K562 (cell line): ENCODE measurements at regions not wholly inside any gene's neighbourhood (a gene's known extent, or its start where the extent isn't known, plus 50 kb on each side); places are given as distances from the start of the nearest gene placed in this dataset.
A peak's percentile ranks its signal among the peaks of the same experiment; 100 is the strongest.

Source experiments
- ATAC-seq: fragments of 200-7000 bp; cut with Tn5 transposase; 3 replicates; pipeline ENCODE4 v1.9.1; 2020; ENCODE audit warnings: moderate library complexity
- BruUV-seq: library from RNA; stranded (reverse); fragments of 400-500 nt; replicated peaks from 2 replicates; lab custom pipeline; 2021; lab: Mats Ljungman, UMichigan
- CTCF ChIA-PET: fragments of 300-600 bp; formaldehyde crosslinking; extraction: SDS; loops from one replicate; lab custom pipeline; 2021; ENCODE audit warnings: low intra/inter-chr PET ratio; lab: Yijun Ruan, JAX
- POLR2A ChIA-PET: fragments of 300-600, 350-650 bp; sonication (Branson Sonifier 250); formaldehyde crosslinking; extraction: SDS; loops from one replicate; lab custom pipeline; 2021; ENCODE audit warnings: antibody characterized with exemption, inconsistent platforms; lab: Yijun Ruan, JAX
- DNase-seq, 4 experiments: peaks; one replicate each; pipeline versions ENCODE4 v3.0.0 to v3.0.0-alpha.2; 2011 to 2018; ENCODE audit warnings: low spot score in 3 of 4, mixed read lengths in 3 of 4; ENCODE audit errors: extremely low read depth in 1 of 4
- FAIRE-seq: peaks from 2 replicates; lab custom pipeline; 2011; peaks lifted over from hg19 to GRCh38; lab: Jason Lieb, UNC
- H2AFZ ChIP-seq: 2 replicates; pipeline ENCODE4 v1.6.0; 2011; ENCODE audit warnings: low read depth, low read length, control low read depth, inconsistent platforms
- H3K27ac ChIP-seq: fragments of 200-600 bp; 3 replicates; pipeline ENCODE4 v1.8.0; 2011; ENCODE audit warnings: low read depth, mild to moderate bottlenecking, control low read depth, inconsistent platforms, low read length, moderate library complexity, mixed read lengths; ENCODE audit errors: extremely low read depth
- H3K27me3 ChIP-seq, 2 experiments: fragments of 300-600 bp in 1 of 2; 2 replicates in 1 of 2; 3 replicates in 1 of 2; pipeline versions ENCODE4 v1.6.0 to v1.8.0; 2011; ENCODE audit warnings: inconsistent platforms in 2 of 2, low read length in 2 of 2, mild to moderate bottlenecking in 1 of 2, mixed read lengths in 1 of 2, moderate library complexity in 1 of 2; ENCODE audit not compliant: control insufficient read depth in 2 of 2, insufficient read depth in 2 of 2
- H3K36me3 ChIP-seq: fragments of 300-600 bp; 3 replicates; pipeline ENCODE4 v1.8.0; 2011; ENCODE audit warnings: mild to moderate bottlenecking, low read length, inconsistent platforms; ENCODE audit not compliant: control insufficient read depth, insufficient read depth
- H3K4me1 ChIP-seq, 2 experiments: fragments of 200-600 bp in 1 of 2; replicated peaks in 1 of 2; 2 replicates in 1 of 2; 3 replicates in 1 of 2; pipeline versions ENCODE4 v1.5.1 to v1.8.0; 2011; ENCODE audit warnings: inconsistent platforms in 2 of 2, low read length in 2 of 2, mild to moderate bottlenecking in 1 of 2, mixed read lengths in 1 of 2, moderate library complexity in 1 of 2; ENCODE audit not compliant: control insufficient read depth in 2 of 2, insufficient read depth in 2 of 2
- H3K4me2 ChIP-seq: 2 replicates; pipeline ENCODE4 v1.6.1; 2011; ENCODE audit warnings: low read length, control low read depth, inconsistent platforms, mixed read lengths; ENCODE audit not compliant: insufficient read depth
- H3K4me3 ChIP-seq: fragments of 200-600 bp; sonication (generic), shearing (Covaris generic); 2 replicates; pipeline ENCODE4 v1.5.1; 2016; ENCODE audit warnings: control low read depth, inconsistent platforms
- H3K79me2 ChIP-seq: fragments of 200-600 bp; 3 replicates; pipeline ENCODE4 v1.8.0; 2011; ENCODE audit warnings: low read length, inconsistent platforms; ENCODE audit not compliant: control insufficient read depth, insufficient read depth
- H3K9ac ChIP-seq, 2 experiments: 2 replicates each; pipeline versions ENCODE4 v1.6.0 to v1.6.1; 2011; ENCODE audit warnings: low read depth in 2 of 2, low read length in 2 of 2, control low read depth in 1 of 2, inconsistent platforms in 1 of 2, mild to moderate bottlenecking in 1 of 2, mixed read lengths in 1 of 2; ENCODE audit not compliant: insufficient read depth in 1 of 2
- H3K9me1 ChIP-seq: one replicate; pipeline ENCODE4 v1.6.0; 2011; ENCODE audit warnings: inconsistent platforms, mild to moderate bottlenecking, low read length, moderate library complexity; ENCODE audit not compliant: control insufficient read depth, insufficient read depth
- H3K9me3 ChIP-seq: replicated peaks from 2 replicates; pipeline ENCODE4 v1.5.1; 2011; ENCODE audit warnings: low read depth, low read length, inconsistent platforms; ENCODE audit not compliant: control insufficient read depth, insufficient read depth
- H4K20me1 ChIP-seq: replicated peaks from 2 replicates; pipeline ENCODE4 v1.6.1; 2011; ENCODE audit warnings: low read length, inconsistent platforms, mixed read lengths; ENCODE audit not compliant: control insufficient read depth, insufficient read depth
- CHCHD3 ChIP-seq: fragments of 250-450 bp; sonication (Bioruptor Pico); IDR thresholded peaks from 2 replicates; pipeline ENCODE4 v2.1.2; 2022; ENCODE audit warnings: mild to moderate bottlenecking
- FOXK2 ChIP-seq, 2 experiments: fragments of 450-650 bp; IDR thresholded peaks in 1 of 2; conservative IDR thresholded peaks in 1 of 2; 2 replicates each; pipeline ENCODE4 v1.6.1; 2016; ENCODE audit warnings: low read depth in 2 of 2, mild to moderate bottlenecking in 1 of 2
- GABPB2 ChIP-seq: fragments of 250-450 bp; sonication (Bioruptor Pico); conservative IDR thresholded peaks from 2 replicates; pipeline ENCODE4 v1.5.1; 2021; ENCODE audit warnings: mild to moderate bottlenecking
- GTF2E2 ChIP-seq: fragments of 200-800 bp; sonication (Bioruptor generic); IDR thresholded peaks from 2 replicates; pipeline ENCODE4 v1.6.1; 2016; ENCODE audit warnings: missing genetic modification characterization, missing compliant biosample characterization
- MAFF ChIP-seq: IDR thresholded peaks from 2 replicates; pipeline ENCODE4 v1.6.1; 2012; ENCODE audit warnings: low read length, improper control_type of control experiment
- NCOA6 ChIP-seq: fragments of 450-650 bp; IDR thresholded peaks from 2 replicates; pipeline ENCODE4 v1.6.1; 2017; ENCODE audit warnings: mild to moderate bottlenecking
- NR2C1 ChIP-seq, 2 experiments: fragments of 450-650 bp; IDR thresholded peaks; 2 replicates each; pipeline ENCODE4 v1.6.1; 2017; ENCODE audit warnings: mild to moderate bottlenecking in 2 of 2, antibody characterized with exemption in 1 of 2, inconsistent platforms in 1 of 2, missing compliant biosample characterization in 1 of 2, missing genetic modification characterization in 1 of 2
- RAD21 ChIP-seq, 2 experiments: fragments of 250-450 bp in 1 of 2; fragments of 450-650 bp in 1 of 2; sonication (Bioruptor Pico) in 1 of 2; formaldehyde crosslinking in 1 of 2; IDR thresholded peaks in 1 of 2; conservative IDR thresholded peaks in 1 of 2; 2 replicates each; pipeline versions ENCODE4 v1.4.0 to v1.8.0; 2020 to 2022; ENCODE audit warnings: mild to moderate bottlenecking in 2 of 2, moderate library complexity in 1 of 2
- RBBP5 ChIP-seq: fragments of 200-600 bp; sonication (generic); IDR thresholded peaks from 2 replicates; pipeline ENCODE4 v1.6.1; 2012; ENCODE audit warnings: borderline replicate concordance, mild to moderate bottlenecking, low read length, control low read depth, inconsistent platforms; ENCODE audit not compliant: insufficient read depth, poor library complexity, severe bottlenecking
- ZBTB1 ChIP-seq: sonication (generic); formaldehyde crosslinking; IDR thresholded peaks from 2 replicates; pipeline ENCODE4 v1.8.1; 2023; ENCODE audit warnings: missing genetic modification reagents, low read depth, mild to moderate bottlenecking, borderline replicate concordance
- ZBTB26 ChIP-seq: fragments of 450-650 bp; formaldehyde crosslinking; IDR thresholded peaks from 2 replicates; pipeline ENCODE4 v1.4.0; 2022; ENCODE audit warnings: missing genetic modification characterization
- ZKSCAN8 ChIP-seq: fragments of 200-800 bp; sonication (Bioruptor generic); IDR thresholded peaks from 2 replicates; pipeline ENCODE4 v1.6.1; 2016; ENCODE audit warnings: missing genetic modification characterization, missing compliant biosample characterization
- ZNF212 ChIP-seq: fragments of 450-650 bp; formaldehyde crosslinking; IDR thresholded peaks from 2 replicates; pipeline ENCODE4 v1.4.0; 2020; ENCODE audit warnings: mild to moderate bottlenecking
- ZNF316 ChIP-seq: fragments of 450-650 bp; IDR thresholded peaks from 2 replicates; pipeline ENCODE4 v1.6.1; 2016
- ZNF41 ChIP-seq: fragments of 250-450 bp; sonication (Bioruptor Pico); conservative IDR thresholded peaks from 2 replicates; pipeline ENCODE4 v1.4.0; 2020; ENCODE audit warnings: mild to moderate bottlenecking
- ZNF695 ChIP-seq: fragments of 450-650 bp; formaldehyde crosslinking; IDR thresholded peaks from 2 replicates; pipeline ENCODE4 v1.4.0; 2020; ENCODE audit warnings: mild to moderate bottlenecking, moderate library complexity
- WGBS: fragments of 100-300 bp; shearing (Covaris generic); methylation state at CpG from one replicate; pipeline ENCODE4 v1.1.6; 2016; ENCODE audit warnings: low coverage, mixed read lengths; ENCODE audit not compliant: insufficient coverage; ENCODE audit errors: missing lambda C conversion rate; 5-methylcytosine and 5-hydroxymethylcytosine counted together
- in situ Hi-C: fragments of 300-500 bp; cut with MboI; formaldehyde crosslinking; loops from 4 replicates; pipeline ENCODE4 v1.15.0; 2018; ENCODE audit warnings: inconsistent platforms, mixed read lengths
- intact Hi-C: fragments of 100-400 bp; cut with micrococcal nuclease; formaldehyde crosslinking; loops from 2 replicates; pipeline ENCODE4 v1.14.2; 2022

- TF ChIP-seq ZBTB26 (no peak), RBBP5 (no peak), ZKSCAN8 (CRISPR knock-in tag) (no peak), CHCHD3 (CRISPR knock-in tag) (no peak), FOXK2 (conservative IDR thresholded peaks at IDR 0.05 in 1 of 2, IDR thresholded peaks at IDR 0.05 in 1 of 2; ENCODE audit: low read depth in 2 of 2) (no peak), RAD21 (CRISPR knock-in tag; conservative IDR thresholded peaks at IDR 0.05 in 1 of 2, IDR thresholded peaks at IDR 0.05 in 1 of 2) (no peak), ZNF41 (CRISPR knock-in tag) (no peak)
Measured at GRCh38 chr9:111187376-111187775, 142.6 kb downstream of the OR2K2 start (continued).

- Histone ChIP-seq H3K79me2 (no peaks in the 10 kb centered on the region), H3K4me1 (no peaks in the 10 kb centered on the region), H3K27ac (no peak overlapping the region), H3K9ac (no peak overlapping the region), H2AFZ (no peak overlapping the region), H3K36me3 (no peaks in the 10 kb centered on the region), H3K4me3 (no peak overlapping the region), H3K9me1 (no peaks in the 10 kb centered on the region), H3K27me3 (no peaks in the 10 kb centered on the region), H3K9me3 (no peaks in the 10 kb centered on the region; the same call in 1 of the 2 replicates), H3K4me2 (no peak overlapping the region), H4K20me1 (no peaks in the 10 kb centered on the region)
- CTCF ChIA-PET: no interaction called here
- 0% methylated on average over 1 of the region's 1 CpG for WGBS
- in situ Hi-C loops: no loop called here
- FAIRE-seq: no peak
- no peak for DNase-seq
- no peak for ATAC-seq
- intact Hi-C loops: no loop called here
- POLR2A ChIA-PET: no interaction called here
- no TSS peak for BruUV-seq
- TF ChIP-seq ZNF695 (CRISPR knock-in tag) (no peak), NCOA6 (no peak), ZBTB1 (CRISPR knock-in tag) (no peak), NR2C1 (IDR thresholded peaks at IDR 0.05) (no peak), NR2C1 (tag; IDR thresholded peaks at IDR 0.05) (no peak), ZNF316 (0 out of 2 replicates have a peak, but pooled peaks have one; percentile 5), GTF2E2 (tag) (no peak), MAFF (0 out of 2 replicates have a peak, but pooled peaks have one; percentile 4), ZNF212 (CRISPR knock-in tag) (no peak), GABPB2 (no peak)
Measured at GRCh38 chr9:111186021-111186530, 143.9 kb downstream of the OR2K2 start.
